ENCODE measurements at regions not wholly inside any gene's neighbourhood (a gene's known extent, or its start where the extent isn't known, plus 50 kb on each side); places are given as distances from the start of the nearest gene placed in this dataset.

- DNase-seq (no peak), ATAC-seq (ENCODE audit: low read depth) (no peak)
- TF ChIP-seq CTCF (IDR thresholded peaks at IDR 0.05) (no peak), EZH2 (IDR thresholded peaks at IDR 0.05; ENCODE audit: borderline replicate concordance, insufficient read depth, low read depth, low read length, poor library complexity, severe bottlenecking) (no peak)
- H3K9me3 ChIP-seq (ENCODE audit: control extremely low read depth in 1 of 3, control insufficient read depth in 2 of 3, insufficient read depth in 1 of 3, low read length in 2 of 3), result peaks cover 0 to 7% (median 0%) of the 10 kb centered on the region in 3 donors
- no peak overlapping the region for H3K4me3 ChIP-seq (ENCODE audit: control extremely low read depth in 1 of 5, extremely low read depth in 1 of 5, insufficient read depth in 1 of 5, low read depth in 2 of 5, low read length in 4 of 5)
- H3K4me1 ChIP-seq (ENCODE audit: control insufficient read depth in 2 of 2, insufficient read depth in 2 of 2, low read length in 2 of 2), result no peaks in the 10 kb centered on the region
- no peaks in the 10 kb centered on the region for H3K27me3 ChIP-seq (replicated peaks in 1 of 4; ENCODE audit: control extremely low read depth in 1 of 4, control insufficient read depth in 3 of 4, insufficient read depth in 4 of 4, low read length in 3 of 4)
- POLR2A ChIA-PET, result no interaction called here
- no peak overlapping the region for H3K27ac ChIP-seq (ENCODE audit: low read length in 2 of 2)
- no peaks in the 10 kb centered on the region for H3K36me3 ChIP-seq (replicated peaks in 1 of 2; ENCODE audit: control extremely low read depth in 1 of 2, control insufficient read depth in 1 of 2, extremely low read depth in 1 of 2, insufficient read depth in 2 of 2, low read length in 1 of 2)
- intact Hi-C loops (cut with micrococcal nuclease), result no loop called here
- 77% methylated on average over 12 of the region's 12 CpGs for WGBS (ENCODE audit: insufficient coverage)
- CTCF ChIA-PET, result no interaction called here
- H3K9ac ChIP-seq (ENCODE audit: low read length), result no peak overlapping the region
- no peak overlapping the region for H2AFZ ChIP-seq (ENCODE audit: insufficient read depth, low read depth, low read length, poor library complexity, severe bottlenecking)
- no peaks in the 10 kb centered on the region for H4K20me1 ChIP-seq (ENCODE audit: control insufficient read depth, insufficient read depth, low read length, poor library complexity, severe bottlenecking)
- Mint-ChIP-seq H3K9me3 (ENCODE audit: insufficient read depth) (no peaks in the 10 kb centered on the region), H3K27ac (no peak overlapping the region), H3K27me3 (no peaks in the 10 kb centered on the region), H3K4me3 (no peak overlapping the region), H3K4me1 (no peaks in the 10 kb centered on the region)
- H3K79me2 ChIP-seq (ENCODE audit: control insufficient read depth, insufficient read depth, low read length), result no peaks in the 10 kb centered on the region
- H3K4me2 ChIP-seq (replicated peaks; ENCODE audit: low read depth, low read length, poor library complexity, severe bottlenecking), result no peak overlapping the region
Observed at GRCh38 chr22:26804911-26805539, 147.6 kb downstream of the MIAT start.

- CTCF ChIA-PET, result no interaction called here
- H3K4me2 ChIP-seq (replicated peaks; ENCODE audit: low read depth, low read length, poor library complexity, severe bottlenecking), result no peak overlapping the region
- intact Hi-C loops (cut with micrococcal nuclease), result no loop called here
- H4K20me1 ChIP-seq (ENCODE audit: control insufficient read depth, insufficient read depth, low read length, poor library complexity, severe bottlenecking), result no peaks in the 10 kb centered on the region
- H2AFZ ChIP-seq (ENCODE audit: insufficient read depth, low read depth, low read length, poor library complexity, severe bottlenecking), result no peak overlapping the region
- H3K27ac Mint-ChIP-seq, result no peak overlapping the region
- no peaks in the 10 kb centered on the region for H3K9me3 Mint-ChIP-seq (ENCODE audit: insufficient read depth)
- H3K4me1 ChIP-seq (ENCODE audit: control insufficient read depth in 2 of 2, insufficient read depth in 2 of 2, low read length in 2 of 2), result no peaks in the 10 kb centered on the region
- H3K4me3 Mint-ChIP-seq, result no peak overlapping the region
- no peak for TF ChIP-seq EZH2 (IDR thresholded peaks at IDR 0.05; ENCODE audit: borderline replicate concordance, insufficient read depth, low read depth, low read length, poor library complexity, severe bottlenecking)
- TF ChIP-seq CTCF (IDR thresholded peaks at IDR 0.05), result no peak
- H3K4me1 Mint-ChIP-seq, result no peaks in the 10 kb centered on the region
- no peak overlapping the region for H3K27ac ChIP-seq (ENCODE audit: low read length in 2 of 2)
- H3K27me3 ChIP-seq (replicated peaks in 1 of 4; ENCODE audit: control extremely low read depth in 1 of 4, control insufficient read depth in 3 of 4, insufficient read depth in 4 of 4, low read length in 3 of 4), result no peaks in the 10 kb centered on the region
- 76% methylated on average over 12 of the region's 14 CpGs for WGBS (ENCODE audit: insufficient coverage)
- ATAC-seq (ENCODE audit: low read depth) (no peak), DNase-seq (no peak)
- H3K79me2 ChIP-seq (ENCODE audit: control insufficient read depth, insufficient read depth, low read length), result no peaks in the 10 kb centered on the region
- H3K27me3 Mint-ChIP-seq, result no peaks in the 10 kb centered on the region
- no peak overlapping the region for H3K9ac ChIP-seq (ENCODE audit: low read length)
- peaks cover 0 to 7% (median 0%) of the 10 kb centered on the region in 3 donors for H3K9me3 ChIP-seq (ENCODE audit: control extremely low read depth in 1 of 3, control insufficient read depth in 2 of 3, insufficient read depth in 1 of 3, low read length in 2 of 3)
- POLR2A ChIA-PET, result no interaction called here
- H3K4me3 ChIP-seq (ENCODE audit: control extremely low read depth in 1 of 5, extremely low read depth in 1 of 5, insufficient read depth in 1 of 5, low read depth in 2 of 5, low read length in 4 of 5), result no peak overlapping the region
- H3K36me3 ChIP-seq (replicated peaks in 1 of 2; ENCODE audit: control extremely low read depth in 1 of 2, control insufficient read depth in 1 of 2, extremely low read depth in 1 of 2, insufficient read depth in 2 of 2, low read length in 1 of 2), result no peaks in the 10 kb centered on the region
Observed at GRCh38 chr22:26806445-26807175, 149.2 kb downstream of the MIAT start.
